Right kidney (tissue), 1 donor: ENCODE measurements at regions not wholly inside any gene's neighbourhood (a gene's known extent, or its start where the extent isn't known, plus 50 kb on each side); places are given as distances from the start of the nearest gene placed in this dataset.

ENCODE experiments used
- DNase-seq: peaks from one replicate; pipeline ENCODE4 v3.0.0-alpha.2; 2016

DNA sequence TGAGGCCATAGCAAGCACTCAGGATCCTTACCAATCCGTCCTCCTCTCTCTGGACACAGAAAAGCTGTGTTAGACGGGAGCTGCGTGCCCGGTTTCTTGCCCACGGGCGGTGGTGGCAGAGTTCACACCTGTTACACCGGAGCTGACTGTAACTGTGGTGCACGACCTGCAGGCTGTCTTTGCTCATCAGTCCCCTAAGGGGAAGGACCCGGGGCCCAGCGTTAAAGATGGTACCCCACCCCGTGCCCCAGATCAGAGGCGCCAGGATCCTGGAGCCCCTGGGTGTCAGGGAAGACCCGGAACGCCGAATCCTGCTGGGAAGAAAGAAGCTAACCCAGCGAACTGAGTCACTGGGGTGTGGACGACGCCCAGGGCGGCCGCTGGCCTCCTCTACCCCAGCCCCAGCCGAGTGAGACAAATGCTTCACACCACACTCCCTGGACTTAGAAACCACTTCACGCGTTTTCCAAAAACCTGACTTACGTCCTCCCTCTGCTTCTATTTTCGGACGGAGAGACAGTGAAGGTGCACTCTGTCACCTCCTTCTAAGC is 293.6 kb upstream of the SALL3 start:
- no peak for DNase-seq

DNA sequence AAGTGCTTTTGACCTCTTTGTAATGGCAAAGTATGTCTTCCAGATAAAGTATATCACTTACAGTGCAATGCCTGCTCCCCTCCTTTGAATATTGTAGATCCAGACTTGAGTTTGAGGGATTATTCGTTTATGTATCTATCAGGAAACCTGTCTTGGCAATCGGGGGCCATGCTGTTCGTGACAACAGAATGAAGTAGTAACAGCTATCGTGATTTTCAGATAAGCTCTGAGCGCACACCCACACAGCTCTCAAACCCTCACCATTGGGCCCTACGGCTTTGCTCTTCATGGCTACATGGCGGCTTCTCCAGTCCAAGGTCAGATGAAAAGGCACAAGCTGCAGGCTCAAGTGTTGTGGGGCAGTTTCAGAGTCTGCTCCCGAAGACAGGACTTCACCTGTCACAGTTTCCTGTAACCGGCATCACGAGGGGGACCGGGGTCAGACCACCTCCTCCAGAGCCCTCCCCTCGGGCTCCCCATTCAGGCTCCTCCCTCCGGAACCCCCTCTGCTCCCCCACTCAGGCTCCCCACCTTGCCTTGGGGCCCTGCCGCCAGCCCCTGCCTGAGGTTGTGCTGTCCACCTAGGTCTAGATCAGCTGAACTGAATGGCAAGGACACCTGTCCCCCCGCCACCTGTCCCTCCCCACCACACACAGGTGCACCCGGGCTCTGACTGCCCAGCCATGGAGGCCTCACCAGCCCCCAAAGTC is 292.5 kb upstream of the SALL3 start:
- DNase-seq = no peak

DNA sequence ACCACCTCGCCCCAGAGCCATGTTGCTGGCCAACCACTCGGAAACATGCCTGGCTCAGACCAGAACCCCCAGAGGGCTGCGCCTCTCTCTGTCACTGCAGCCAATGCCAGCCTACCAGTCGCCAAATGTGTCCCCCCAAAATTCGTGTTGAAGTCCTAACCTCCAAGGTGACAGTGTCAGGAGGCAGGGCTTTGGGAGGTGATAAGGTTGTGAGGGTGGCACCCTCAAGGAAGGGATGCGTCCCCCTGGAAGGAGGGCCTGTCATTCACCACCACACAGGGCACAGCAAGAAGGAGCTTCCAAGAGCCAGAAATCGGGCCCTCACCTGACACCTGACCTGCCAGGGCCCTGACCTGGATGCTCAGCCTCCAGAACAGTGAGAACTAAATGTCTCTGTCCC is 291.9 kb upstream of the SALL3 start:
- DNase-seq = no peak

DNA sequence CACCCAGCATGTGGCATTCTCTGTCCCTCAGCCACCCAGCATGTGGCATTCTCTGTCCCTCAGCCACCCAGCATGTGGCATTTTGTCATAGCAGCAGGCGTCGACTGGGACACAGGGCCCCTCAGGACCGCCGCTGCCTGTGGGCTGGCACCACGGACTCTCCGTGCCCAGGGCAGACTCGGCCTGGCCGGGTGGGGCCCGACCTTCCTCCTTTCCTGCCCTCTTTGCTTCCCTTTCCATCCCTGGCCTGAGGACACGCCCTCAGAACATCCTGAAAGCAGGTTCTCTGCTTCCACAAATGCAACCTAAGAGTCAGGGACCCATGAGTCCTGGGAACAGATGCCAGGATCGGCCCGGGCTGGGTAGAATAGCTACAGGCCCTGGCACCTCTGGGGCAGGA is 291.4 kb upstream of the SALL3 start:
- no peak for DNase-seq

DNA sequence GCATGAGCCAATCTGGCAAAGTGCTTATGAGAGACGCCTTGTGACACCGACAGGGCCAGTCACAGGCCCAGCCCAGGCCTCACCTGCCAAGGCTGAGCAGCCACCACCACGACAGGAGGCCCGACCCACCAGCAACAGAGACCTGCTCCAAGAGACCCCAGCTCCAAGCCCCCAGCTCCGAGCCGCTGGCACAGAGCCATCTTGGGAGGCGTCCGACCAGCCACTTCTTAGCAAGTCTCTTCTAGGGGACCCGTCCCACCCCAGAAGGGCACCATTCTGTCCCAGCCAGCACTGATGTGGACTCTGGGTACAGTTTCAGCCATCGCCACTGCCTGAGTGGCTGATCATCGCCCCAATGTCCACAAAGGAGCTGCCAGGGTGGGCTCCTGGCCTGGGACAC is 290.7 kb upstream of the SALL3 start:
- DNase-seq = no peak

DNA sequence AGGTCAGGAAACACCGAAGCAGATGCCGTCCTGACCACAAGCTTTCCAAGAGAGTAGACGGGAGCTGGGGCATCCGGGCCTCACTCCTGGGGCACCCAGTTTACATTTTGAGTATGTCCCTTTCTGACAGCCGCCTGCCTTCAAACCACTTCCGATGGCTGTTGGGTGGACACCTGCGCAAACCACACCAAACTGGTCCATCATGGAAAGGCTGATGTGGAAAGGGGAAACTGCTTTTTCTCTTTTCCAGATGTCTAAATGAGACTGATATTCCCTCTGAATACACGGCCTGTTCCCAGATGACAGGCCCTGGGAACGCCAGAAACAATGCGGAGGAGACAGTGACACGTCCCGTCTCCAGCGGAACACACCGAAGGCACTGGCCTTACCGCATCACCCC is 290.0 kb upstream of the SALL3 start:
- DNase-seq = no peak

DNA sequence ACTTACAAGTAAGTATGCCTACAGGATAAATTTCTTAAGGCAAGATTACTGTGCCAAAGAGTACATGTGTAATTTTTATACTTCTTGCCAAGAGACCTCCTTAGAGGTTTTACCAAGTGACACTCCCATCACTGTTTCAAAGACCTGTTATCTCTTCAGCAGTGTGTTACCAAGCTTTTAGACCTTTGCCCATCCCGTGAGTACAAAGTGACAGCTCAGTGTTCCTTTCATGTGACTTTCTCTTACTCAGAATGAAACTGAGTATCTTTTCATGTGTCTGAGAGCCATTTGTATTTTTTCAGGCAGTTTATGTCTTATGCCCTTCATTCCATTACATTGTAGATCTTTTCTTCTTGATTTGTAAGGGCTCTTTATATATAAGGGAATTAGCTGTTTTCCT is 287.5 kb upstream of the SALL3 start:
- DNase-seq = no peak

DNA sequence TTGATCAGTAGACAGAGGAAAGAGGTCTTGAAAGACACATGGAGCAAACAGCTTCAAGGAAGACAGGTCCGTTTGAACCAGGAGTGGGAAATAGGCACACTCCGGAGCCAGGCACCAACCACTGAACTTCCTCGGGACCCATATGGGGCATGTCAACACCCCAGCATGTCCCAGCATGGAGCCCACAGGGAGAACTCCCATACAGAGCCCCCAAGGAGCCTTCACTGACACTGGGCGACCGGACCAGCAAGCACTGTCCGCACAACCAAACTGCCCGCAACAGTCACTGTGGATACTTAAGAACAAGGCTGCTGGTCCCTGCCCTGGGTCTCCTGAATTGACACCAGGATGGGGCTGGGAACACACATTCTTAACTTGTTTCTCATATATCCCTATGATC is 286.2 kb upstream of the SALL3 start:
- no peak for DNase-seq

DNA sequence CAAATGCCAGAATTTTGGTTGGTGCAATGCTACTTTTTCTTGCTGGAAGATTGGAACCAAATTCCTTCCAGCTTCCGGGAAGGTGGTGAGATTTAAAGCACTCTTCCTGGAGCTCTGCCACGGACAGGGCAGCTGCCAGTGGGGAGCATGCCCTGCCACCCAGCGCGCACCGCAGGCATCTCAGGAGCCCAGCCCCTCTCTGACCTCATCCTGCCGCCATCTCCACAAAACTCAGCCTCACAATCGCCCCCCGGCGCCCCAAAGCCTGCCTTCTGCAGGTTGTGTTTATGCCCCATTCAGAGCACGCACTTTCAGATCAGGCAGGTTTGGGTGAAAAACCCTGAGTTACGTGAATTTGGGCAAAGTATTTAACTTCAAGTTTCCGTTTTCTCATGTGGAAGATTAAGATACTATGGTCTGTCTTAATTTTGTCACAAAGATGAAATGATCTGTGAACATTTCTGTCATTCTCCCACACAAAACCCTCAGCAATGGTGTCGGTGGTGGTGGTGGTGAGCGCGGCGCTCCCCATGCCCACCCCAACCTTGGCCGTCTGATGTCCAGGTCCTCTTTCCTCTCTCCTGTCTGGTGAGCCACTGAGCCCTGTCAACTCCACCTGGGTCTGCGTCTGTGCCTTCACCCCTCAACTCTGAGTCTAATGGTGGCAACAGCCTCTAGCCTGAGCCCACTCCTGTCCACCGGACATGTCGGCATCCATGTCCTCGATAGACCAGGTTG is 282.8 kb upstream of the SALL3 start:
- no peak for DNase-seq

DNA sequence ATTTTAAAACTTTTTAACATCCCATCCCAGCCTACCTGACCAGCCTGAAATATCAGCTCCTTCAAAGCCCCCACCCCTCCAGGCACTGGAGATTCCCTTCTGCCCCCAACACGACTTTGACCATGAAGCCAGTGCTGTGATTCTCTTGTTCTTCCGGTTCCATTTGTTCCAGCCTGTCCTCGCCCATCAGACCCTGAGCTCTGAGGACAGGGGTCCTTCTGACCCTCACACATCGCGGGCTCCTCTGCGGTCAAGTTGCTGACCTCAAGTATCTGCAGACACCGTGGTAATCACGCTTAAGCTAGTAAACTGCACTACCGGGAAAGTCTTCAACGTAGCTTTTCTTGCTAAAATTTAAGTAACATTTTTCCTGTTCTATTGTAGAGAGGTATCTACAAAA is 282.2 kb upstream of the SALL3 start:
- no peak for DNase-seq

DNA sequence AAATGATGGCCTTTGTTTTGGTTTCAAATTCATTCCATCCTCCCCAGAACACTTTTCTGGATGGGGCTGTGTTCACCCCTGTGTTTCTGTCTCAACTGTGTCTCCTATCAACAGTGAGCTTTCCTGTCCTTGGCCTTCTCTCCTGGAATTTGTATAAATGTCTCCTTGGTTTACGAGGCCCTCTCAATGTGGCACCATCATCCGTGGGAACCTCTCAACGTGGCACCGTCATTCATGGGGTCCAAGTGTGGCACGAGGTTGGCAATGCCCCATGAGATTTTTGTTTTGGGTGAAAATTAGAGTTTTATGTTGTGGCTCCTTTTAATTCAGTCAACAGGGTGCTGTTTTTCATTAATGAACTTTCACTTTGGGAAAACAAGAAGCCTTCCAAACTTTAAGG is 280.7 kb upstream of the SALL3 start:
- DNase-seq = no peak

DNA sequence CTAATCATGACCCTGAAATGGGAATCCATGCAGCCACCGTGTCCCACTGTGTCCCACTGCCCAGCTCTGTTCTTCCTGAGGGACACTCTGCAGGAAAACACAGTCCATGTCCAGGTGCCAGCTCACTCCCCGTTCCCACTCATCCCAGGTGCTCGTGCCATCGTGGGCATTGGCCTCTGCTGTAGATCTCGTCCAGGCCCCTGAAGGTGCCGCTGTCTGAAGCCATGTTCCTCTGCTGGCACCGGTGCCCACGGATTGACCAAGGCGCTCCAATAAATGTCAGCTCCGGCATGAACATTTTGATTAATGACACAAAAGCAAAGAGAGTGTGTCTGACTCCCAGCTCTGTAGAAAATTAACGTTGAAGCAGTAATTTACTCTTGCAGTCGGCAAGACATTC is 280.1 kb upstream of the SALL3 start:
- DNase-seq = no peak

DNA sequence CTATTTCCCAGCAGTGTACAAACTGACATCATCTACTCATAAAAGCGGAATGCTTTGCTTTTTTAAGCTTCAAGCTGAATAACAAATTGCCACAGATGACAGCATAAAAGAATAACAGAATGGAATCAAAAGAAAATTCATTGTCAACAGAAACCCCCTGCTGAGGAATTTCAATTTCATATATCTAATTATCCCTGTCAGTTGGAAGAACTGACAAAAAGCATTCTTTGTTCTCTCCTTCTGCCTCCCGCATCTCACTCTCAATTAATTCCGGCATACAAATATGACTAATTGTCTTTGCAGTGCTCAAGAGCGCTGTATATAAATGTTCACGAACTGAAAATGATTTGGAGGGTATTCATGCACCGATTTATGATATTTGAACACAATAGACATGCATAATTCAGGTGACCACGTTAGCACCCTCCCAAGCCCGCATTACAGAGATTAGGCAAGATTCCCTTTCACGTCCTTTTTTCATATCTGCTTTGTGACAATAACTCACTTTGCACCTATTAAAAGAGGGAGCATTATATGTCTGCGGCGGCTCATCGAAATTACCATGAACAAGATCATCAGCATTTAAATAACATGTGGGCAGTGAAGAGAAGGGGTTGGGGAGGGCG is 277.7 kb upstream of the SALL3 start:
- no peak for DNase-seq

DNA sequence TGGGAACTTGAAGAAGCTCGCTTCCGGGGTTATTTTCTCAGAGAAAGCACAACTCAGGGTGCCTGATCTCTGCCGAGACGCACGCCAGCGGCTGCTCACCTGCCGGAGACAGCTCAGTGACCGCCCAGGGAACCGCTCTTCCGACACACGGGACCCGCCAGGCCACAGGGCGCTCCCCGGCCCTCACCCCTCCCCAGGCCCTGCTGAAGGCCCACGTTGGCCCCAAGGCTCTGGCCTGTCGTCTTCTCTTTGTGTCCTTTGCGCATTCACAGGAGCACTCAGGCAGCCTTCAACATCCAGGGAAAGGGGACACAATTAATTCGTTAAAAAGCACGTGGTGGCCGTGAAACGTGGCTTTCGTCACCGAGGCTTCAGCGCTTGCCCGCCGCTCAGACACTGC is 276.3 kb upstream of the SALL3 start:
- no peak for DNase-seq

DNA sequence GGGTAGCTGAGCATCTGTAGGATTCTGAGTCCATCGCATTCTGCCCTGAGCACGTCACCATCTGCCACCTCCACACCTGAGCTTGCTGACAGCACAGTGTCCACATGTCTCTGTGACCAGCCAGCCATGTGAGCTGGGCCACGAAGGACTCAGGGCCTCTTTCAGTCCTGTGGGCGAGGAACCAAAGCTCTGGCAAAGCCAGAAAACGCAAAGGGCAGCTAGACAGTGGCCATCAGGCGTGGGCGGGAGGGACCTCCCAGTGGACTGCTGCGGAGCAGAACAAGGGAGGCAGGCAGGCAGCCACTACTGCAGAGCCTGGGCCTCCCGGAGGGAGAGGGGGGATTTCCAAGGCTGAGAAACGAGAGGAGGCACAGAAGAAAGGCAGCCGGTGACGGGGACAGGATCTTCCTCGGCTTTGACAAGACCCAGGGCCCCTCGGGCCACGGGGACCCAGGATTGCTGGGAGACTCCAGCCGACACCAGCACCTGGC is 274.6 kb upstream of the SALL3 start:
- DNase-seq = no peak

DNA sequence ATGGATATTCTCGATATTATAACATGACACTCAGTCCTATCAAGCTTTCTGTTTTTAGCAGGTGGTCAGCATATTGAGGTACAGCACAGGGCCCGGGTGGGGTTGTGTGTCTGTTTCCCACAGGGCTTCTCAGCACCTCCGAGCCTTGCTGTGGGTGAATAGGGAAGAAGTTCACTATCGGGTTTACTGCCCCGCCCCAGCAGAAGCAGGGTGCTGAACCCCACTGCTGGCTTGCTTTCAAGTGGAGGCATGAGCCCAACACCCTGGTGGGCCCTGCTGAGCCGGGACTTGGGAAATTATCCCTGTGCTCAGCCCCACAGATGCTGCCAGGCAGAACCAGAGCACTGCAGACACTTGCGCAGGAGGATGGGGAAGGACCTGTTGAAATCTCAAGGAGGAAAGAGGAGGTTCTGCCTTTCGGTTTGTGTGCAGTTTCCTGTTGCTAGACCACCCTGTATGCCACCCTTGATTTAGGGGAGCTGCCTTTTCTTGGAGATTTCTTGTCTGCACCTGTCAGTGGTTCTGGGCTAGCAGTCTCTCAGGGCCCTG is 270.3 kb upstream of the SALL3 start:
- no peak for DNase-seq

DNA sequence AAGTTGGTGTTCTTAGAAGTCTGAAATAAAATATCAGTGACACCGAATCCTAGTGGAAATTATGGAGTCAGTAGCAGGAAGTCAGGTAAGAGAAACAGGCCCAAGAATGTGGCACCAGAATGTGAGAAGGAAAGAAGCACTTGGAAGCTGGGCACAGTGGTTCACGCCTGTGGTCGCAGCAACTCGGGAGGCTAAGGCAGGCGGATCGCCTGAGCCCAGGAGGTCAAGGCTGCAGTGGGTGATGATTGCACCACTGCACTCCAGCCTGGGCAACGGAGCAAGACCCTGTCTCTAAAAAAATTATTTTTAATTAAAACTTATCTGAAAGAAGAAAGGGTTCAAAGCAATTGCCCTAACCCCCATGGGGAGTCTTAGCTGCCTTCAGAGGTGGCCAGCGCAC is 268.3 kb upstream of the SALL3 start:
- DNase-seq = no peak

DNA sequence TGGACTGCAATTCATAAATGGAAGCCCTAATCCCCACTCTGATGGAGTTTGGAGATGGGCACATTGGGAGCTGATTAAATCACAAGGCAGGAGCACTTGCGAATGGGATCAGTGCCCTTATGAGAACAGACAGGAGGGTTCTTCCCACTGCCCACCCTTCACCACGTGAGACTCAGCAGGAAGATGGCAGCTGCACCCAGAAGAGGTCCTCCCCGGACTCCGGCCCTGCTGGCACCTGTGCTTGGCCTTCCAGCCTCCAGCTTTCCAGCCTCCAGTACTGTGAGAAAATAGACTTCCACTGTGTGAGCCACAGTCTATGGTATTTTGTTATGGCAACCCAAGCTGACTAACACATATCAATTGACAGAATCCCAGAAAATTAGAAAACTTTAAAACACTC is 267.6 kb upstream of the SALL3 start:
- no peak for DNase-seq

DNA sequence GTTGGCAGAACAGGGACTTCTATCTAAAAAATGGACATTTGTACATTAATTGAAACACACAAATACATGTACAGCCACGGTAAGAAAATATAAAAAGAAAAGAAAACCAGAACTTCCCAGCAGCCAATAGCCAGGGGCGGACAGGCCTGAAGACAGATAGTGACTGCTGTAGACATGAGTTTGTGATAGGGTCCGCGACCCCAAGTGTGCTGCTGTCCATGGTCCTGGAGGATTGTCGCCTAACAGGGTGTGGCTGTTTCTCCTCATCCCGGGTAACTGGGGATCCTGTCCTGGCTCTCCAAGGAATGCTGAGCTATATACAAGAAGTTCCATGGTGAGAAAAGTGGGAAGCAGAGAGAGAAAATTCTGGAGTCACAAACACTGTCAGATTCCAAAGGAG is 266.5 kb upstream of the SALL3 start:
- no peak for DNase-seq

DNA sequence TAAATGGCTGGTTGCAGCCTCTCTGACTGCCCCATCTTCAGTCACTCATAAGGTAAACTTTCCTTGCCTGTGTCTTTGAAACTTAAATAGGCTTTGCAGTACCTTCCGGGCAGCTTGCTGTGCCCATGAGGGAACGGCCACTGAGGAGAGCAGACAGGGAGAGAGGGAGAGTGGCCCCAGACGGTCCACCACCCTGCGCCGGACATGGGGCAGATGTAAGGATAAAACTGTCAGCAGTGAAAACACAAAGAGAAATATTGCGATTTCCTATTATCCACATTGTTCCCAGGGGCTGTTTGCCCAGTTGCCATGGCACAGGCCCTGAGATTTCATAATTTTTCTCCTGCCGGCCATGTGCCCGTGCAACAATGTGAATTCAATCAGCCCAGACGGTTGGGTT is 265.9 kb upstream of the SALL3 start:
- DNase-seq = no peak

DNA sequence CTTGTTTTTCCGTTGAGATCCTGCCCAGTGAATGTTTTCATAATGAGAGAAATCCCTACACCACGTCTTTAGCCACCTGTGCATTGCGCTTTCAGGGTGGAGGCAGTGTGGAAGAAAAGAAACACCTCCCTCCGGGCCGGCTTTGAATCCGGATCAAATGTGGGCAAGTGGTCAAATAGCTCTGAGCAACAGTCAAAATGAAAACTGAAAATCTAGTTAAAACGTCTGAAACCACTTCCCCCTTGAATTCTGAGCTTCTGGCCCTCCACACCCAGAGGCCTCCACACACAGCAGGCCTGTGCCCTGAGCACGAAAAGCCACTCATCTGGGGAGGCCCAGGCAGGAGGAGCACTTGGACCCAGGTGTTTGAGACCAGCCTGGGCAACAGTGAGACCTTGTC is 263.6 kb upstream of the SALL3 start:
- DNase-seq = no peak

DNA sequence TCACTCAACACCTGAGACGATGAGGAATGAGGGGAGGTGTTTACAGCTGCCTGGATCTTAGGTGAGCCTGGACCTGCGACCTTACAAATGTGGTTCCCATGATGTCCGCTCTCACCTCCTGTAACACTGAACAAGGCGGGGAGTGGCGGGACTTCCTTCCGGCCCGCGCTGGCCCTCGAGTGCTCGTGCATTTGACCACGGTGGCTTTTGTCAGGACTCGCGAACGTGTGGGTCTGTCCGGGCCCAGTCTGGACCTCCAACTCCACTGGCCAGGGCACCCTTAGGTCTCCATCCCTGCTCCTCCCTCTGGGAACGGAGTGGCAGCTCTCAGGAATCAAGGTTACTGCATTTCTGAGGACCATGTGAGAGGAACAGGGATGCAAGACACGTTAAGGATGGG is 263.0 kb upstream of the SALL3 start:
- DNase-seq = no peak
